ENCODE measurements at regions not wholly inside any gene's neighbourhood (a gene's known extent, or its start where the extent isn't known, plus 50 kb on each side); places are given as distances from the start of the nearest gene placed in this dataset.

DNA sequence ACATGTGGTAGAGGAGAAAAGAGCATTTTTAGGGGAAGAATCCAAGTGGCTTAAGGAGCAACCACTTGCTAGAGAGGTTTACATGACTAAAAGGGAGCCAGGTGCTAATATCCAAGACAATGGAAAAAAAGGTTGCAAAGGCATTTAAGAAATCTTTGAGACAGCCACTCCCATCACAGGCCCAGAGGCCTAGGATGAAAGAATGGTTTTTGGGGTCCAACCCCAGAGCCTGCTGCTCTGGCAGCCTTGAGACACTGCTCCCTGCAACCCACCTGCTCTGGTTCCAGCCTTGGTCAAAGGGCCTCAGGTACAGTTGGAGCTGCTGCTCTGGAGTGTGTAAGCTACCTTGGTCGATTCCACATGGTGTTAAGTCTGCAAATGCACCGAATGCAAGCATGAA lies 84.1 kb upstream of the FREM3 start:
- no peak for TF ChIP-seq EZH2 (IDR thresholded peaks at IDR 0.05; ENCODE audit: insufficient read depth, poor library complexity, severe bottlenecking)
- TF ChIP-seq EZH2phosphoT487 (IDR thresholded peaks at IDR 0.05; ENCODE audit: insufficient read depth, low read depth) = no peak
